Pancreas (tissue), 10 donors: ENCODE measurements at regions not wholly inside any gene's neighbourhood (a gene's known extent, or its start where the extent isn't known, plus 50 kb on each side); places are given as distances from the start of the nearest gene placed in this dataset.

ENCODE experiments used
- ATAC-seq, 4 donors: fragments of 200-7000 bp; cut with Tn5 transposase; one replicate each; pipeline versions ENCODE4 v1.8.0 to v1.9.1; 2020; ENCODE audit warnings: mild to moderate bottlenecking in 4 of 4, moderate library complexity in 4 of 4
- DNase-seq, 6 donors: peaks; one replicate each; pipeline ENCODE4 v3.0.0-alpha.2; 2020
- FAIRE-seq: peaks from 2 replicates; lab custom pipeline; 2012; peaks lifted over from hg19 to GRCh38; lab: Jason Lieb, UNC
- H3K27ac ChIP-seq, 4 donors: fragments of 200-600 bp; sonication (generic); 1 replicate in 3 of 4; 2 replicates in 1 of 4; pipeline versions ENCODE4 v1.5.0 to v1.8.0; 2020
- H3K27me3 ChIP-seq, 4 donors: fragments of 200-600 bp; one replicate each; pipeline ENCODE4 v1.8.0; 2021
- H3K36me3 ChIP-seq, 3 donors: fragments of 200-600 bp; sonication (generic) in 1 of 3; one replicate each; pipeline versions ENCODE4 v1.5.0 to v1.8.0; 2020 to 2021
- H3K4me1 ChIP-seq, 3 donors: fragments of 200-600 bp; one replicate each; pipeline ENCODE4 v1.8.0; 2021
- H3K4me3 ChIP-seq, 4 donors: fragments of 200-600 bp; sonication (generic) in 2 of 4; one replicate each; pipeline versions ENCODE4 v1.5.0 to v1.8.0; 2020 to 2021
- H3K9me3 ChIP-seq, 4 donors: fragments of 200-600 bp; one replicate each; pipeline ENCODE4 v1.8.0; 2021
- CTCF ChIP-seq, 4 donors: fragments of 200-600 bp; sonication (generic) in 3 of 4; IDR thresholded peaks; one replicate each; pipeline versions ENCODE4 v1.5.0 to v1.8.0; 2021; ENCODE audit warnings: antibody characterized with exemption in 4 of 4
- WGBS, 2 donors: extraction: QIAGEN DNeasy Blood & Tissue Kit; methylation state at CpG; one replicate each; pipeline ENCODE4 v1.1.7; 2013; 5-methylcytosine and 5-hydroxymethylcytosine counted together
- intact Hi-C, 3 donors: fragments of 100-400 bp; cut with DNase I; formaldehyde crosslinking; loops; one replicate each; pipeline versions ENCODE4 v1.11.1 to v1.14.2; 2022
- donor health status: healthy with polysubstance abuse.
- donor health status: DM: no; HTN: no; CAD: no; lungs with moderate emphysema.
- donor health status: DM: no; HTN: no; CAD: no.
- donor health status: control.
- donor health status: control.
- donor health status: Bipolar disorder and iron deficiency.
- donor health status: DM: yes; HTN: yes; CAD: no.
- donor health status: DM: no; HTN: no; CAD: no.
- donor health status: DM: no; HTN: no; CAD: no.
- donor health status: DM: yes; HTN: yes; CAD: no.

- FAIRE-seq (no peak), ATAC-seq (no peak), DNase-seq (no peak)
- no peaks in the 10 kb centered on the region for H3K36me3 ChIP-seq
- H3K27ac ChIP-seq: no peak overlapping the region
- no peaks in the 10 kb centered on the region for H3K27me3 ChIP-seq
- no peak for TF ChIP-seq CTCF (IDR thresholded peaks at IDR 0.05)
- WGBS, 2 donors: 73 to 78% methylated on average over 2 of the region's 2 CpGs
- no peaks in the 10 kb centered on the region for H3K9me3 ChIP-seq
- no peak overlapping the region for H3K4me3 ChIP-seq
- no peaks in the 10 kb centered on the region for H3K4me1 ChIP-seq
- intact Hi-C loops: no loop called here
These were observed 232.1 kb upstream of the NAV2 start for GRCh38 chr11:19480540-19480939.

GRCh38 chr11:19478891-19479290 lies 233.7 kb upstream of the NAV2 start:
- ATAC-seq: no peak
- no peak overlapping the region for H3K27ac ChIP-seq
- FAIRE-seq: no peak
- DNase-seq: no peak
- H3K27me3 ChIP-seq: no peaks in the 10 kb centered on the region
- TF ChIP-seq CTCF (IDR thresholded peaks at IDR 0.05): no peak
- no peak overlapping the region for H3K4me3 ChIP-seq
- no peaks in the 10 kb centered on the region for H3K9me3 ChIP-seq
- 29 to 30% methylated on average over 7 of the region's 7 CpGs for WGBS, 2 donors
- intact Hi-C loops: no loop called here
- H3K4me1 ChIP-seq: no peaks in the 10 kb centered on the region
- no peaks in the 10 kb centered on the region for H3K36me3 ChIP-seq

- H3K27me3 ChIP-seq: no peaks in the 10 kb centered on the region
- no peak overlapping the region for H3K4me3 ChIP-seq
- H3K36me3 ChIP-seq: no peaks in the 10 kb centered on the region
- DNase-seq: no peak
- H3K9me3 ChIP-seq: no peaks in the 10 kb centered on the region
- intact Hi-C loops: no loop called here
- no peak for TF ChIP-seq CTCF (IDR thresholded peaks at IDR 0.05)
- FAIRE-seq: no peak
- no peaks in the 10 kb centered on the region for H3K4me1 ChIP-seq
- ATAC-seq: peak in 1 of 4 donors; percentile 54
- WGBS, 2 donors: 73 to 75% methylated on average over 7 of the region's 7 CpGs
- no peak overlapping the region for H3K27ac ChIP-seq
These were observed 234.4 kb upstream of the E2F8 start for GRCh38 chr11:19474954-19475721.

DNA sequence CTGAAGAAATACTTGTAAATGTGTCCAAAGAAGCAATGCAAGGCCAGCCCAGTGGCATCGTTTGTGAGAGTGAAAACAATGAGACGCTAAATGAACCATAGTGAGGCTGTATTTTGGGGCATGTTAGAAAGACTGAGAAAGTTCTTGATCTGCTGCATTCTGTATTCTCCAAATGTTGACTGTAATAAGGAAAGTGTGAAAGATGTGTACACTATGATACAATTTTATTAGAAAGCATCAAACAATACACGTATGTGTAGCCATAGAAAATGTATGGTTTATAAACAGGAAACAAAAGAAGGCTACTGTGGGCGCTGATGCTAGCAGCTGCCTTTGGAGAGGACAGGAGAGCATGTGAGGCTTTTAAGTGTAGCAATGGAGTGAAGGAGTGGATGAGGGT lies 233.5 kb upstream of the E2F8 start:
- no peaks in the 10 kb centered on the region for H3K4me1 ChIP-seq
- no peak for FAIRE-seq
- no peak overlapping the region for H3K27ac ChIP-seq
- no peaks in the 10 kb centered on the region for H3K9me3 ChIP-seq
- DNase-seq: no peak
- no peaks in the 10 kb centered on the region for H3K36me3 ChIP-seq
- H3K4me3 ChIP-seq: no peak overlapping the region
- TF ChIP-seq CTCF (IDR thresholded peaks at IDR 0.05): no peak
- no peaks in the 10 kb centered on the region for H3K27me3 ChIP-seq
- WGBS, 2 donors: 81 to 85% methylated on average over 4 of the region's 4 CpGs
- intact Hi-C loops: no loop called here
- no peak for ATAC-seq

GRCh38 chr11:19472679-19473078 lies 231.9 kb upstream of the E2F8 start:
- Histone ChIP-seq H3K9me3 (no peaks in the 10 kb centered on the region), H3K27me3 (no peaks in the 10 kb centered on the region), H3K4me3 (no peak overlapping the region), H3K4me1 (no peaks in the 10 kb centered on the region), H3K36me3 (no peaks in the 10 kb centered on the region), H3K27ac (no peak overlapping the region)
- TF ChIP-seq CTCF (IDR thresholded peaks at IDR 0.05): no peak
- 85 to 89% methylated on average over 3 of the region's 3 CpGs for WGBS, 2 donors
- intact Hi-C loops: no loop called here
- FAIRE-seq (no peak), DNase-seq (no peak), ATAC-seq (no peak)
